SK-N-SH (cell line): ENCODE measurements at regions not wholly inside any gene's neighbourhood (a gene's known extent, or its start where the extent isn't known, plus 50 kb on each side); places are given as distances from the start of the nearest gene placed in this dataset.

Experiments used
- CTCF ChIA-PET: fragments of 300-600, 350-600 bp; formaldehyde crosslinking; extraction: SDS; loops from one replicate; lab custom pipeline; 2021; lab: Yijun Ruan, JAX
- POLR2A ChIA-PET: fragments of 350-600 bp; sonication (Branson Sonifier 250); formaldehyde crosslinking; extraction: SDS; loops from one replicate; lab custom pipeline; 2020; ENCODE audit warnings: antibody characterized with exemption, inconsistent platforms; lab: Yijun Ruan, JAX
- DNase-seq: peaks from one replicate; pipeline ENCODE4 v3.0.0; 2012
- H2AFZ ChIP-seq: fragments of 200-600 bp; sonication (generic); 2 replicates; pipeline ENCODE4 v1.8.1; 2016; ENCODE audit warnings: antibody characterized with exemption, mild to moderate bottlenecking, low read depth
- H3F3A ChIP-seq: fragments of 200-600 bp; sonication (generic); replicated peaks from 2 replicates; pipeline ENCODE3; 2016; ENCODE audit warnings: antibody characterized with exemption, mild to moderate bottlenecking; ENCODE audit not compliant: insufficient read depth
- H3K27ac ChIP-seq, 2 experiments: fragments of 200-500 bp in 1 of 2; fragments of 200-600 bp in 1 of 2; sonication (Bioruptor generic) in 1 of 2; sonication (generic), shearing (Covaris generic) in 1 of 2; 2 replicates each; pipeline versions ENCODE4 v1.5.1 to v1.6.1; 2014 to 2016; ENCODE audit warnings: low read depth in 2 of 2, inconsistent platforms in 1 of 2, low read length in 1 of 2, mild to moderate bottlenecking in 1 of 2, mixed read lengths in 1 of 2
- H3K27me3 ChIP-seq: fragments of 200-600 bp; sonication (generic), shearing (Covaris generic); 2 replicates; pipeline ENCODE4 v1.6.1; 2016; ENCODE audit warnings: mixed run types; ENCODE audit not compliant: insufficient read depth
- H3K36me3 ChIP-seq, 2 experiments: fragments of 200-500 bp in 1 of 2; fragments of 200-600 bp in 1 of 2; sonication (Bioruptor generic) in 1 of 2; sonication (generic) in 1 of 2; replicated peaks in 1 of 2; 2 replicates each; pipeline versions ENCODE3 to v1.5.1; 2014 to 2016; ENCODE audit warnings: low read length in 1 of 2, mild to moderate bottlenecking in 1 of 2; ENCODE audit not compliant: insufficient read depth in 2 of 2, control insufficient read depth in 1 of 2
- H3K4me1 ChIP-seq, 2 experiments: fragments of 200-500 bp in 1 of 2; fragments of 200-600 bp in 1 of 2; sonication (Bioruptor generic) in 1 of 2; sonication (generic), shearing (Covaris generic) in 1 of 2; 2 replicates each; pipeline versions ENCODE4 v1.5.1 to v1.6.1; 2014 to 2016; ENCODE audit warnings: low read depth in 1 of 2, low read length in 1 of 2, mixed run types in 1 of 2; ENCODE audit not compliant: insufficient read depth in 2 of 2, control insufficient read depth in 1 of 2
- H3K4me2 ChIP-seq: fragments of 200-600 bp; sonication (generic), shearing (Covaris generic); 2 replicates; pipeline ENCODE4 v1.6.1; 2017; ENCODE audit warnings: mixed run types
- H3K4me3 ChIP-seq, 2 experiments: fragments of 200-500 bp in 1 of 2; fragments of 200-600 bp in 1 of 2; sonication (Bioruptor generic) in 1 of 2; sonication (generic), shearing (Covaris generic) in 1 of 2; 2 replicates each; pipeline versions ENCODE4 v1.5.1 to v1.8.1; 2014 to 2016; ENCODE audit warnings: low read depth in 2 of 2, inconsistent platforms in 1 of 2, low read length in 1 of 2, mild to moderate bottlenecking in 1 of 2, mixed read lengths in 1 of 2, moderate library complexity in 1 of 2
- H3K79me2 ChIP-seq: fragments of 200-600 bp; sonication (generic); 2 replicates; pipeline ENCODE4 v1.8.1; 2017; ENCODE audit warnings: mild to moderate bottlenecking; ENCODE audit not compliant: insufficient read depth
- H3K9ac ChIP-seq: fragments of 200-600 bp; sonication (generic); 2 replicates; pipeline ENCODE4 v1.6.1; 2017; ENCODE audit warnings: mixed run types
- H3K9me2 ChIP-seq: fragments of 200-600 bp; sonication (generic); 2 replicates; pipeline ENCODE4 v1.6.1; 2017; ENCODE audit warnings: mixed run types
- H3K9me3 ChIP-seq: fragments of 200-600 bp; sonication (generic); 2 replicates; pipeline ENCODE4 v1.6.1; 2017; ENCODE audit warnings: mixed run types, mild to moderate bottlenecking, moderate library complexity
- H4K20me1 ChIP-seq: fragments of 200-600 bp; sonication (generic); 2 replicates; pipeline ENCODE4 v1.6.1; 2017; ENCODE audit warnings: mild to moderate bottlenecking, mixed run types; ENCODE audit not compliant: insufficient read depth
- CHD2 ChIP-seq: fragments of 150-350 bp; IDR thresholded peaks from 2 replicates; pipeline ENCODE4 v1.6.1; 2018; ENCODE audit warnings: low read length; ENCODE audit not compliant: partially characterized antibody
- CTCF ChIP-seq: fragments of 200-600 bp; sonication (generic); IDR thresholded peaks from 2 replicates; pipeline ENCODE4 v1.6.1; 2017; ENCODE audit warnings: antibody characterized with exemption, mild to moderate bottlenecking, moderate library complexity
- ELF1 ChIP-seq: IDR thresholded peaks from 2 replicates; pipeline ENCODE4 v1.4.0; 2012
- EP300 ChIP-seq, 2 experiments: IDR thresholded peaks; 2 replicates each; pipeline versions ENCODE4 v1.4.0 to v1.6.1; 2012; ENCODE audit warnings: borderline replicate concordance in 1 of 2, low read depth in 1 of 2, low read length in 1 of 2
- EZH2phosphoT487 ChIP-seq: fragments of 200-600 bp; sonication (generic); IDR thresholded peaks from 2 replicates; pipeline ENCODE4 v1.6.1; 2017; ENCODE audit warnings: low read depth, mixed run types, mild to moderate bottlenecking, antibody characterized with exemption, moderate library complexity, borderline replicate concordance
- JUND ChIP-seq: IDR thresholded peaks from 2 replicates; pipeline ENCODE4 v1.4.0; 2012
- MEF2A ChIP-seq: IDR thresholded peaks from 2 replicates; pipeline ENCODE4 v1.4.0; 2012; ENCODE audit warnings: low read depth, borderline replicate concordance
- MXI1 ChIP-seq: IDR thresholded peaks from 2 replicates; pipeline ENCODE4 v1.6.1; 2012; ENCODE audit warnings: mild to moderate bottlenecking, low read depth, low read length, improper control_type of control experiment
- NFIC ChIP-seq: IDR thresholded peaks from 2 replicates; pipeline ENCODE4 v1.4.0; 2012; ENCODE audit warnings: borderline replicate concordance
- NRF1 ChIP-seq: IDR thresholded peaks from 2 replicates; pipeline ENCODE4 v1.6.1; 2012; ENCODE audit warnings: low read depth, mild to moderate bottlenecking, low read length
- RAD21 ChIP-seq: IDR thresholded peaks from 2 replicates; pipeline ENCODE4 v1.6.1; 2012; ENCODE audit warnings: mild to moderate bottlenecking, low read length
- RFX5 ChIP-seq: IDR thresholded peaks from 2 replicates; pipeline ENCODE4 v1.6.1; 2012; ENCODE audit warnings: mild to moderate bottlenecking, improper control_type of control experiment, low read length
- SIN3A ChIP-seq: IDR thresholded peaks from 2 replicates; pipeline ENCODE4 v1.6.1; 2012; ENCODE audit warnings: low read depth, mild to moderate bottlenecking, low read length, moderate library complexity, borderline replicate concordance
- WGBS: methylation state at CpG from one replicate; pipeline ENCODE4 v1.1.6; 2017; ENCODE audit warnings: low lambda C conversion rate; 5-methylcytosine and 5-hydroxymethylcytosine counted together
- TF ChIP-seq, protein P1 (sequence below): IDR thresholded peaks from 2 replicates; pipeline ENCODE4 v1.4.0; 2012; ENCODE audit warnings: low read depth, borderline replicate concordance
- TF ChIP-seq, protein P2 (sequence below): IDR thresholded peaks from 2 replicates; pipeline ENCODE4 v1.4.0; 2012; ENCODE audit warnings: low read depth, borderline replicate concordance

DNA sequence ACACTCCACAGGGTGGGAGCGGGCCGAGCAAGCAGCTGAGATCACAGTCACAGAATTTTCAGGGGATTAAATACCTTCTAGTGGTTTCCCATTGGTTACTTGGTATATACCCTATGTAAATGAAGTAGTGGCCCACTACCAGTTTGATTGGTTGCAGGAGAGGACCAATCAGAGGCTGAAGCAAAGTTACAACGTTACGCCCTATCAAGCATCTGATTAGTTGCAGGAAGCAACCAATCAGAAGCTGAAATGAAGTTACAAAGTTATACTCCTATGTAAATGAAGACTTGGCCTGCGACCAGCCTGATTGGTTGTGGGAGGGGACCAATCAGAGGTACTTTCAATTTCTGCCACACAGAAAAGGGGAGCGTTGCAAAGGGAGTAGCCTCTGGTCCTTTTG, 474.0 kb downstream of the COG6 start:
- no peaks in the 10 kb centered on the region for H3K27me3 ChIP-seq
- no peaks in the 10 kb centered on the region for H3K36me3 ChIP-seq
- no peaks in the 10 kb centered on the region for H3K4me1 ChIP-seq
- POLR2A ChIA-PET, result no interaction called here
- no peak for DNase-seq
- no peak overlapping the region for H2AFZ ChIP-seq
- H3K79me2 ChIP-seq, result no peaks in the 10 kb centered on the region
- no peaks in the 10 kb centered on the region for H3K9me2 ChIP-seq
- WGBS, result 84% methylated on average over 6 of the region's 6 CpGs
- H3K9me3 ChIP-seq, result no peaks in the 10 kb centered on the region
- H3K27ac ChIP-seq, result no peak overlapping the region
- no peaks in the 10 kb centered on the region for H4K20me1 ChIP-seq
- TF ChIP-seq EZH2phosphoT487 (no peak), MEF2A (no peak), JUND (no peak), EP300 (IDR thresholded peaks at IDR 0.05; ENCODE audit: borderline replicate concordance in 1 of 2, low read depth in 1 of 2, low read length in 1 of 2) (no peak), CHD2 (no peak)
- H3F3A ChIP-seq, result no peaks in the 10 kb centered on the region
- H3K9ac ChIP-seq, result no peak overlapping the region
- no peak overlapping the region for H3K4me3 ChIP-seq
- CTCF ChIA-PET, result interaction anchor here (0.8 to 1.1 kb wide), 2 partner anchors 11 to 60 kb away, joined by 3 read pairs; no protein-coding TSS in a partner anchor
- H3K4me2 ChIP-seq, result no peak overlapping the region

DNA sequence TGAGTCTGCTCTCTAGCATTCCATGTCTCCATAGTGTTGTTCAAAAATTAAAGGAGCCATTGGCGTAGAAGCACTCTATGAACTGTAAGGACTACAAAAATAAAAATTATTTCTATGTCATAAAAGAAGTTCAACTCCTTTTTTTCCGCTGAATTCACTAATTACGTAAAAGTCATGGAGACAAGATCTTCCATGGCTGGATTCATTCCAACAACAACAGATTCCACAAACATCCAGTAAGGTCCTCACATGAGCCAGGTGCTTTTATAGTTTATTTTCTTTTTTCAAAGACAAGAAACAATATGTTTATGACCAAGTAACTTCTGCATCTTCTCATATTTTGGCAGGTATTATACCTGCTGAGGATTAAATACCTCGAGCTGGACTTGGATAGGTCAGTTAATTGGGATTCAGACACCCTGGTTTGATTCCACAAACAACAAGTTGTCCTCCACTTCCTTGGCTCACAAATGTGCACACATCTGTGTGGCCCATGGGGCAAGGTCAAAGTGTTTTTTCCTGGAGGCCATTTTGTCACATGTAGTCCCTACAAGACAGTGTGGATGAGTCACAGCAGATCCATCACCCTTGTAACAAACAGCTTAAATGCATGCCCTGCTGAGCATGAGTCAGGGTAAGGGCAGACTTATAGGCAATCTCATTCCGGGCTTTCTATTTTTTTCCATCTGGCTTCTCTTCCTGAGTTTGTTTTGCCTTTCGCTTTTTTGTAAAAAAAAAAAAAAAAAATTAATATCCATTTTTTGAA, 475.6 kb downstream of the COG6 start:
- Histone ChIP-seq H4K20me1 (no peaks in the 10 kb centered on the region), H3K4me2 (no peak overlapping the region), H3K36me3 (no peaks in the 10 kb centered on the region), H3K27ac (no peak overlapping the region), H3K9me2 (no peaks in the 10 kb centered on the region), H2AFZ (no peak overlapping the region), H3K79me2 (no peaks in the 10 kb centered on the region), H3K9ac (no peak overlapping the region), H3K4me1 (no peaks in the 10 kb centered on the region), H3F3A (no peaks in the 10 kb centered on the region), H3K9me3 (no peaks in the 10 kb centered on the region), H3K27me3 (no peaks in the 10 kb centered on the region), H3K4me3 (no peak overlapping the region)
- 62% methylated on average over 6 of the region's 6 CpGs for WGBS
- no peak for DNase-seq
- ChIA-PET CTCF (interaction anchor here (1.2 kb wide), 1 partner anchor 18 kb away, joined by 3 read pairs; no protein-coding TSS in a partner anchor), POLR2A (no interaction called here)
- TF ChIP-seq, protein P1, sequence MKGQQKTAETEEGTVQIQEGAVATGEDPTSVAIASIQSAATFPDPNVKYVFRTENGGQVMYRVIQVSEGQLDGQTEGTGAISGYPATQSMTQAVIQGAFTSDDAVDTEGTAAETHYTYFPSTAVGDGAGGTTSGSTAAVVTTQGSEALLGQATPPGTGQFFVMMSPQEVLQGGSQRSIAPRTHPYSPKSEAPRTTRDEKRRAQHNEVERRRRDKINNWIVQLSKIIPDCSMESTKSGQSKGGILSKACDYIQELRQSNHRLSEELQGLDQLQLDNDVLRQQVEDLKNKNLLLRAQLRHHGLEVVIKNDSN, result no peak
- TF ChIP-seq CTCF, result no peak
- TF ChIP-seq, protein P2, sequence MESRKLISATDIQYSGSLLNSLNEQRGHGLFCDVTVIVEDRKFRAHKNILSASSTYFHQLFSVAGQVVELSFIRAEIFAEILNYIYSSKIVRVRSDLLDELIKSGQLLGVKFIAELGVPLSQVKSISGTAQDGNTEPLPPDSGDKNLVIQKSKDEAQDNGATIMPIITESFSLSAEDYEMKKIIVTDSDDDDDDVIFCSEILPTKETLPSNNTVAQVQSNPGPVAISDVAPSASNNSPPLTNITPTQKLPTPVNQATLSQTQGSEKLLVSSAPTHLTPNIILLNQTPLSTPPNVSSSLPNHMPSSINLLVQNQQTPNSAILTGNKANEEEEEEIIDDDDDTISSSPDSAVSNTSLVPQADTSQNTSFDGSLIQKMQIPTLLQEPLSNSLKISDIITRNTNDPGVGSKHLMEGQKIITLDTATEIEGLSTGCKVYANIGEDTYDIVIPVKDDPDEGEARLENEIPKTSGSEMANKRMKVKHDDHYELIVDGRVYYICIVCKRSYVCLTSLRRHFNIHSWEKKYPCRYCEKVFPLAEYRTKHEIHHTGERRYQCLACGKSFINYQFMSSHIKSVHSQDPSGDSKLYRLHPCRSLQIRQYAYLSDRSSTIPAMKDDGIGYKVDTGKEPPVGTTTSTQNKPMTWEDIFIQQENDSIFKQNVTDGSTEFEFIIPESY, result no peak
- no peak for TF ChIP-seq NFIC
- TF ChIP-seq MXI1, result no peak
- no peak for TF ChIP-seq NRF1
- TF ChIP-seq RAD21, result no peak
- TF ChIP-seq RFX5, result no peak
- no peak for TF ChIP-seq JUND
- TF ChIP-seq ELF1, result no peak
- TF ChIP-seq SIN3A, result no peak
